NCI-H1436 (cell line): ENCODE measurements at regions not wholly inside any gene's neighbourhood (a gene's known extent, or its start where the extent isn't known, plus 50 kb on each side); places are given as distances from the start of the nearest gene placed in this dataset.
A peak's percentile ranks its signal among the peaks of the same experiment; 100 is the strongest.
"Not testable (repeated sequence)": the region's sequence is repeated elsewhere in the genome, so short reads cannot be mapped to it uniquely, and the experiment has no call there.

Experiments
- DNase-seq: peaks from one replicate; lab custom pipeline; 2025; lab: John Stamatoyannopoulos, UW

- DNase-seq, result no peak
Measured at GRCh38 chr13:93017493-93018112, 209.0 kb upstream of the GPC6 start.

- no peak for DNase-seq
Measured at GRCh38 chr13:93023929-93024328, 202.7 kb upstream of the GPC6 start.

GRCh38 chr13:93025984-93026383 is 200.6 kb upstream of the GPC6 start:
- no peak for DNase-seq

GRCh38 chr13:93029536-93029935 is 197.1 kb upstream of the GPC6 start:
- no peak for DNase-seq

GRCh38 chr13:93036380-93036779 is 190.2 kb upstream of the GPC6 start:
- no peak for DNase-seq

- no peak for DNase-seq
Measured at GRCh38 chr13:93037780-93038179, 188.8 kb upstream of the GPC6 start.

- no peak for DNase-seq
Measured at GRCh38 chr13:93038187-93038586, 188.4 kb upstream of the GPC6 start.

- DNase-seq, result no peak
Measured at GRCh38 chr13:93039131-93039530, 187.5 kb upstream of the GPC6 start.

GRCh38 chr13:93041566-93041965 is 185.0 kb upstream of the GPC6 start:
- not testable (repeated sequence) for DNase-seq

GRCh38 chr13:93045836-93046235 is 180.8 kb upstream of the GPC6 start:
- DNase-seq, result no peak

- no peak for DNase-seq
Measured at GRCh38 chr13:93055233-93055632, 171.4 kb upstream of the GPC6 start.

- DNase-seq, result no peak
Measured at GRCh38 chr13:93058301-93058700, 168.3 kb upstream of the GPC6 start.

- no peak for DNase-seq
Measured at GRCh38 chr13:93060144-93060543, 166.5 kb upstream of the GPC6 start.

- no peak for DNase-seq
Measured at GRCh38 chr13:93066187-93066586, 160.4 kb upstream of the GPC6 start.

GRCh38 chr13:93079294-93079693 is 147.3 kb upstream of the GPC6 start:
- DNase-seq, result peak; percentile 2

- no peak for DNase-seq
Measured at GRCh38 chr13:93080166-93080565, 146.4 kb upstream of the GPC6 start.

GRCh38 chr13:93080587-93080986 is 146.0 kb upstream of the GPC6 start:
- peak; percentile 39 for DNase-seq

- DNase-seq, result no peak
Measured at GRCh38 chr13:93086329-93086728, 140.3 kb upstream of the GPC6 start.

GRCh38 chr13:93098972-93099371 is 127.6 kb upstream of the GPC6 start:
- DNase-seq, result no peak

- no peak for DNase-seq
Measured at GRCh38 chr13:93101226-93101734, 125.3 kb upstream of the GPC6 start.

- DNase-seq, result no peak
Measured at GRCh38 chr13:93104270-93104669, 122.3 kb upstream of the GPC6 start.

GRCh38 chr13:93108111-93108601 is 118.5 kb upstream of the GPC6 start:
- DNase-seq, result no peak

GRCh38 chr13:93116809-93117208 is 109.8 kb upstream of the GPC6 start:
- peak; percentile 0 for DNase-seq

- no peak for DNase-seq
Measured at GRCh38 chr13:93118081-93118615, 108.5 kb upstream of the GPC6 start.
